ENCODE measurements at regions not wholly inside any gene's neighbourhood (a gene's known extent, or its start where the extent isn't known, plus 50 kb on each side); places are given as distances from the start of the nearest gene placed in this dataset.

DNA sequence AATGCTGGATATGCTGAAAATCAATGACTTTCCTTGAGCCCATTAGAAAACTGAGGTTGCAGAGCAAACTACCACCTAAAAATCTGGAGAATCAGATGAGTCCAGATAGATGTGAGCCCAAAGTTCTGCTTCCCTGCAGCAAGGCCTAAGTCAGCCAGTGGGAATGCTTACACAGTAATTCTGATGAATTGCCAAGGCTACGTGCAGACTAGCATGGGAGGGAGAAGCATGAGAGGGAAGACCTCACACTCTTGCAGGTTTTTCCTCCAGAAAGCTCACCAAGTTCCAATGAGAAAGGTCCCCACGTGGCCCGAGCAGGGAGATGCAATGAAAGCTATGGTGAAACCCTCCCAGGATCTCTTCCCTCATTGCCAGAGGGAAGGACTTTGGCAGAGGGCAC, 104.8 kb upstream of the SIRPA start:
- peak; percentile 36 for DNase-seq (ENCODE audit: low read depth)

DNA sequence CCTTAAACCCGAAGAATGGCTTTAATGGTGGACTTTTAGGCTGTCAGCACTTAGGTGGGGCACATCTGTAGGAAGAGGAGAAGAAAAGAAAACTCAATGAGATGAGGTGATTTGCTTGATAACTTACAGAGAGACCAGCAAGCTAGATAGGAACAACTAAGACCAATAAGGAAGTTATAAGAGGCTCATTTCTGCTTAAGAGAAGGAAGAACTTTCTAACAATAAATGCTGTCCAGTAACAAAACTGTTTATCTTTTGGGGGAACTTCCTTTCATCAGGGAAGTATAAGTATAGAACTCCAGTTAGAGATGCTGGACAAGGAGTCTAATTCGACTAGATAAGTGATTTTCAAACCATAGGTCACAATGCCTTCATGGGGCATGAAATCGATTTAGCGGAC, 107.2 kb upstream of the SIRPA start:
- DNase-seq (ENCODE audit: low read depth) = no peak

DNA sequence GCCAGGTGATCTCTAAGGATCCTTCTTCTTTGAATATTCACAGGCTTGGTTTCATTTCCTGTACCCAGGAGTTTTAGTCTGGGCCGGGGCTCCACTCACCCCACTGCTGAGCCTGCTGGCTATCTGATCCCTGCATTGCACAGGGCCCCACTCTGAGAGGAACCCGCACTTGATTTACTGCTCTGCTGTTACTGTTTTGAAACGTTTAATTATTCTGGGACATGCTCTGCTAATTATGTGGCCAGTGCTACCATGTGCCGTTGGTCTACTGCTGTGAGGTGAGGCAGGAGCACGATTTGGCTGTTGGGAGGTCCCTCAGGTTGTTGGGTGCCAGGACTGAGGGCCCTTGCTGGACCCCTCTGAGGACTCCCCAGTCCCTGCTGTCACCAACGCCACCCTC, 108.7 kb upstream of the SIRPA start:
- DNase-seq (ENCODE audit: low read depth) = no peak

DNA sequence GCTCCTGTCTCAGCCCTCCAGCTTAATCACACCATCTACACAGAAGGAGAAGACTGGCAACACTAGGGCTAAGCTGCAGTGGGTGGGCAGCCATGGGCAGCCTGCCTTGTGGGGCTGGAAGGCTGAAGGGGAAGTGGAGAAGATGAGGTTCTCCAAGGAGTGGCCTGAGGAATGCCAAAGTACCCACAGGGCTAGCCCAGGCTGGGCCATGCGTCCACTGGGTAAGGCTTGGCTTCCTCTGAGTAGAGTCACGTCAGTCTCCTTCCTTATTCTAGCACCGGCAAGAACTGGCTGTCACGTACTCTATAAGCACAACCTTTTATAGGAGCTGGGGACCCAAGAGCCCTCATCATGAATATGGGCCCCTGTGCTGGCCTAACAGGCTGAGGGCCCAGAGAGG, 110.6 kb upstream of the SIRPA start:
- DNase-seq (ENCODE audit: low read depth) = no peak

DNA sequence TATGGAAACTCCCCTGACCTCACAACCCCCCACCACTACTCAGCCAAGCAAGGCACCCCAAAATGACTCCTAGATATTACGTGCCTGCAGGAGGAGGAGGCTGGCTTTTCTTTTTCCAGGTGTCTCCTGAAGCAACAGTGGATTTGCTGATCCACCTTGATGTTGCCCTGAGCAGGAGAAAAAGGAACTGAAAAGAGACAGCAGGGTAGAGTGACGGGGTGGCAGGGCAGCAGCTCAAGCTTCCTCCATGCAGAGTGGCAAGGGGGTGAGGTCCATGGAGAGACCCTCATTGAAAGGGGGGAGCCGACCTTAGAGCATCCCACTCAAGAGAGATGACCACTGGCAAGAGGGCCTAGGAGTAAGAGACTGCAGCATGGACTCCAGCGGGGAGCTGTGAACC, 112.0 kb upstream of the SIRPA start:
- no peak for DNase-seq (ENCODE audit: low read depth)

DNA sequence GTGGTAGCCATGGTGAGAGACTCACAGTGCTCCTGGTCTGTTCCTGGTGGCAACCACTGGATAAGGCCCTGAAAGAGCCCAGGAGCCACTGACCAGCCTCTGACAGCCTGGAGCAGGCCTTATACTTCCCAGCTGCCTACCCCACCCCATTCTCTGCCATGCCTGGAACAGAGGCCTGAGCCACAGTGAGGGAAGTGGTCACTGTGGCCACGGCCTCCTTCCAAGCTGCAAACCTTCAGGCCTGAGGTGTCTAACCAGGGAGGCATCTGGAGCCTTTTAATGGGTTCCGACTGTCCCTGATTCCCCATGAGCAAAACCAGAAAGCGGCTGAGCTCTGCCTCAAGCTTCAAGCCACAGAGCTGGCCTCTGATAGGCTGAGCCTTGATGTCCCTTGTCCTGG, 113.0 kb upstream of the SIRPA start:
- no peak for DNase-seq (ENCODE audit: low read depth)

DNA sequence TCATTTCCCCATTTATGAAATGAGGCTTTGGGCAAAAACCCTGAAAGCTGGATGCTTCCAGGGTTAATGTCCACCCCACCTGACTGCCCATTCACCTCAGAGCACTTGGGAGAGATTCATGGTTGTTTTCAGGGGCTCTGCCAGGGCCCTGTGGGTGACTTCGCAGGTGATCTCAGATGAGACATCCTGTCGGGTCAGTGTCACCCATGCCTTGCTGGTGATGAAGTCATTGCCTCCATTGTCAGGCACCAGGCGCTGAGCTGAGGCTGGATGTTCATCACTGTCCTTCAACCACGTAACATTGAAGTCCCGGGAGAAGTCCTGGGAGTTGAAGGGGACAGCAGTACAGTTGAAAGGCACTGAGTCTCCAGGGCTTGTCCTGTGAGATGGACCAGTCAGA, 115.6 kb upstream of the SIRPA start:
- DNase-seq (ENCODE audit: low read depth) = no peak

DNA sequence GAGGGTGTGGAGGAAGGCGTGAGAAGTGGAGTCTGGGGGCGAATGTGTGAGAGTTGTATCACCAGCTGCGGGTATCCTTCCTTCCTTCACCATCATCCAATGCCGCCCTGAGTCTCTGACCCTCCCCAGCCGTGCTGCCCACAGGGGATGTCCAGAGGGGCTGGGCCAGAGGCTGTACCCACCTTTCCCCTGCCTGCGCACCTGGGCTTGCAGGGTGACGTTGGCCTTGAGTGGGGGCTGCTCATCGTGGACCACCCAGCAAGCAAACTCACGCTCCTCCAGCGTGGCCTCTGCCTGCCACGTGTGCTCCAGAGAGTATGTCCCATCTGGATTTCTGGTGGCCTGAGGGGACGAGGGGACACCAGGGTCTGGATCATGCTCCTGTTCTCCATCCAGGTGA, 116.9 kb upstream of the SIRPA start:
- no peak for DNase-seq (ENCODE audit: low read depth)

DNA sequence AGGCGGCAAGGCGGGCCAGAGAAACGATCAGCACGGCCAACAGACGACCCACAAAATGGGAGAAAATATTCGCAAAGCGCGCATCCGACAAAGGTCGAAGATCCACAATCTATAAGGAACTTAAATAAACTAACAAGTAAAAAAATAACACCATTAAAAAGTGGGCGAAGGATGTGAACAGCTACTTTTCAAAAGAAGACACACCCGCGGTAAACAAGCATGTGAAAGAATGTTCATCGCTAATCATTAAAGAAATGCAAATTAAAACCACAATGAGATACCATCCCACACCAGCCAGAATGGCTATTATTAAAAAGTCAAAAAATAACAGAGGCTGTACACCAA, 117.8 kb upstream of the SIRPA start:
- DNase-seq (ENCODE audit: low read depth) = no peak

DNA sequence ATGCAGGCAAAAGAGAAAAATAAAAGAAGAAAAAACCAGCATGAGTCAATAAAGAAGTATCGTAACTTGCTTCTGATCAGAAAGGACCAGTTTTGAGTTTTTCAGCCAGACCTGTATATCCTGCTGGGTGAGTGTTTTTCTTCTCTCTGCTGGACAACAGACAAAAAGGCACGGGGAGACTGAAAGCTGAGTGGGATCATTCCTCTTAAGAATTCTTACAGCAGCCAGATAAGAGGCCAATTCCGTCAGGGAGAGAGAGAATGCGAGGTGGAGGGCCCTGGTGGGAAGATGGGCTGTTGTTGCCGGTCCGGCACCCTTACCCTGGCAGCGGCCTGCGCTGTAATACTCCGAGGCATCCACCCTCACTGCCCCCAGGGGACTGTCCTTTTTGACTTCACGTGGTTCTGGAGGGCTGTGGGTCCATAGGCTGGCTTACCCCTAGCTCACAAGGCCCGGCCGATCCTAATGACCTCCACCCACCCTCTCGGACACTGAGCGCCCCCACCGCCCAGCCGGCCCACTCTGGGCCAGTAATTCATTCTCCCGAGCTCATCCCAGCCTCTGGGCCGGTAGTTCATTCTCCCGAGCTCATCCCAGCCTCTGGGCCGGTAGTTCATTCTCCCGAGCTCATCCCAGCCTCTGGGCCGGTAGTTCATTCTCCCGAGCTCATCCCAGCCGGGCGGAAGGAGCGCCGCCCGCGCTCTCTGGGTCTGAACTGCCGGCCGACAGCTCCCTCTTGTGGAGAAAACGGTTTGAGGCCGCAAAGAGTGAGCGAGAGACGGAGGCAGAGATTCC, 118.3 kb upstream of the SIRPA start:
- DNase-seq (ENCODE audit: low read depth) = peak; percentile 85

DNA sequence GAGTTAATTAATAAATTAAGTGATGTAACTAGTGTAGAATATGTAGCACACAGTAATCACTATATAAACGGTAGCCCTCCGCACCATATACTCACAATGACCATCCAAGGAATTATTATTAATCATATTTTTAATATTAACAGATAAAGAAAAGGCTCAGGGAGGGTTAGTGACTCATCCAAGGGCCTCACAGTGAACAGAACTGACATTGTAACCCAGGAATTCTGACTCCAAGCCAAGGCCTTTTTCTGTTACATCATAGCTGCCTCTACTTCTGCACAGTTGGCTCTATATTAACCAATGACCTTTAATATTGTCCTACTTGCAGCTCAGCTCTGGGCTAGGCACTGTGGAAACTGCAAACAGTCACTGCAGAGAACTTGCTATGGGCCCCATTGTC, 117.5 kb upstream of the SIRPG start:
- peak; percentile 55 for DNase-seq (ENCODE audit: low read depth)

DNA sequence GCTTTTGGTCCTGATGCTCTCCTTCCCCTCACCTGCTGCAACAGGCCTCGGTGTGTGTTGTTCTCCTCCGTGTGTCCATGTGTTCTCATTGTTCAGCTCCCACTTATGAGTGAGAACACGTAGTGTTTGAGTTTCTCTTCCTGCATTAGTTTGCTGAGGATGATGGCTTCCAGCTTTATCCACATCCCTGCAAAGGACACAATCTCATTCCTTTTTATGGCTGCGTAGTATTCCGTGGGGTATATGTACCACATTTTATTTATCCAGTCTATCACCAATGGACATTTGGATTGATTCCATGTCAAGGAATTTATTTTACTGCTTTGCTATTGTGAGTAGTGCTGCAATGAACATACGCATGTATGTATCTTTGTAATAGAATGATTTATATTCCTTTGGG, 116.9 kb upstream of the SIRPG start:
- no peak for DNase-seq (ENCODE audit: low read depth)

DNA sequence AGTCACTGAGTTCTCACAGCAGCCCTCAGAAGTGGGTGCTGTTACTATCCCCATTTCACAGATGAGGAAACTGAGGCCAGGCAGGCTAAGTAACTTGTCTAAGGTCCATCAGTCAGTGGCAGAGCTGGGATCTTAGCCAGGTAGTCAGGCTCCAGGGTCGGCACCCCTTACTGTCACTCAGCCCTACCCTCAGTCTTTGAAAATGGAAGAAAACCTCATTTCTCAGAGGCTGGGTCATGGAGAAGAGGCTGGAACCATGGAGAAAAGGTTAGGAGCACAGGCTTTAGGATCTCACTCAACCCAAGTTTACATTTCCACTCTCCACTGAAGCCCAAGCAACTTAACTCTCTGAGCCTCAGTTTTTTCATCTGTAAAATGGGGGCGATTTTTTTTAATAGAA, 116.2 kb upstream of the SIRPG start:
- DNase-seq (ENCODE audit: low read depth) = no peak

DNA sequence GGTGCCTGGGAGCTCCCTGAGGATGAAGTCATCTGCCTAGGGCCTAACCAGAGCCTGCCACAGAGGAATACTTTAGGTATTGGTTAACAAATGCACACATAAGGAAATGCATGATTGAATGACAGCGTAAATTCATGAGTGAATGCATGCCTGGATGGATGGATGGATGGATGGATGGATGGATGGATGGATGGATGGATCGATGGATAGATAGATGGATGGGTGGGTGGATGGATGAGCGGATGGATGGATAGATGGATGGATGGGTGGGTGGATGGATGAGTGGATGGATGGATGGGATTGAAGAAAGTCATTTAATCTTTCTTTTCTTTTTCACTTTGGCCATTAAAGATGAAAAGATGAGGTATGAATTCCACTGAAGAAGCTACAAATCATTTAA, 111.9 kb upstream of the SIRPG start:
- DNase-seq (ENCODE audit: low read depth) = no peak

DNA sequence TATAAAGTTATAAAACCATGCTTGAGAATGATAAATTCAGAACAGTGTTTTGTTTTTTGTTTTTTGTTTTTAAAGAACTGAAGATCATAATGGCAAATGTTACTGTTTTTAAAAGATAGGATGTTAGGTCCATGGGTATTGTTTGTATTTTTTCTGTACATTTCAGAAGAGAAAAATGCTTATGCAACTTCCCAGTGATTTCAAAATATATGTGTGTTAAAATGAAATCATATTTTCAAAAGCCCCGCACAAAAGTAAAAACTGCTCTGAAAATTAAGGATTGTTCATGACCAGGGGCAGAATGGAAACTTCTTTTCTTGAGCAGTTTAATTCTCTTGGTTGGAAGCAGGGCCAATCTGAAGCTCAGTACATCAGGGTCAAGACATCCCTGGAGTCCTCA, 109.2 kb upstream of the SIRPG start:
- no peak for DNase-seq (ENCODE audit: low read depth)

DNA sequence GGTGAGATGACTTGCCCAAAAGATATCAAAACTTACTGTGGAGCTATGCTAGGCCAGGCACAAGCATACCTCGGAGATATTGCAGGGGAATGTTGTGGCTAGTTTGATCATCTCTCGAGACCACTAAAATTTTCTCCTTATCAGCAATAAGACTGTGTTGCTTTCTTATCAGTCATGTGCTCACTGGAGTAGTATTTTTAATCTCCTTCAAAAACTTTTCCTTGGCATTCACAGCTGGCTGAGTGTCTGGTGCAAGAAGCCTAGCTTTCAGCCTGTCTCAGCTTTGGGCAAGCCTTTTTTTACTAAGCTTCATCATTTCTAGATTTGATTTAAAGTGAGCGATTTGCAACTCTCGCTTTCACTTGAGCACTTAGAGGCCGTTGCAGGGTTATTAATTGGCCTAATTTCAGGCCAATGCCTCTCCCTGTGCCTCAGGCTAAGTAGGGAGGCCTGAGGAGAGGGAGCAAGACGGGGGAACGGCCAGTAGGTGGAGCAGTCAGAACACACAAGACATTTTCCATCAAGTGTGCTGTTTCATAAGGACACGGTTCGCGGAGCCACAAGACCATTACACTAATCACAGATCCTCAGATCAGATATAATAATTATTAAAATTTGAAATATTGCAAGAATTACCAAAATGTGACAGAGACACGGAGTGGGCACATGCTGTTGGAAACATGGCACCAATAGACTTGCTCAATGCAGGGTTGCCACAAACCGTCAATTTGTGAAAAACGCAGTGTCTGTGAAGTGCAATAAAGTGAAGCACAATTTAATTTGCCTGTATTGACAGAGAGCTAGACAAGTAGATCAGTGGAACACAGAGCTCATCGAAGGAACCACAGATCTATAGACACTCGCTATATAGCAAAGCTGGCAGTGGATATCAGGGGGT, 106.8 kb upstream of the SIRPG start:
- peak; percentile 82 for DNase-seq (ENCODE audit: low read depth)

DNA sequence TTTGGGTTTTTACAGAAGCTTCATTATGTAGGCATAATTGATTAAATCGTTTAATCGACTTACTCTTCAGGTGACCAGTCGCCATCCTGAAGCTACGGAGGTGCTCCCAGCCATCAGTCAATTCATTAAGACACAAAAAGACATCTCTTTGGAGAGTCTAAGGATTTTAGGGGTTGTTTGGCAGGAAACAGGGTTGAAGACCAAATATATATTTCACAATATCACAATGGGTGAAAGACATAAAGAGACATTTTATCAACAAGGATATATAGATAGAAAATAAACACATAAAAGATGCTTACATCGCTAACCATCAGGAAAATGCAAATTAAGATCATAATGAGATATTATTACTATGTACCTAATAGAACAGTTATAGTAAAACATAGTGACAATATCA, 104.0 kb upstream of the SIRPG start:
- DNase-seq (ENCODE audit: low read depth) = no peak

DNA sequence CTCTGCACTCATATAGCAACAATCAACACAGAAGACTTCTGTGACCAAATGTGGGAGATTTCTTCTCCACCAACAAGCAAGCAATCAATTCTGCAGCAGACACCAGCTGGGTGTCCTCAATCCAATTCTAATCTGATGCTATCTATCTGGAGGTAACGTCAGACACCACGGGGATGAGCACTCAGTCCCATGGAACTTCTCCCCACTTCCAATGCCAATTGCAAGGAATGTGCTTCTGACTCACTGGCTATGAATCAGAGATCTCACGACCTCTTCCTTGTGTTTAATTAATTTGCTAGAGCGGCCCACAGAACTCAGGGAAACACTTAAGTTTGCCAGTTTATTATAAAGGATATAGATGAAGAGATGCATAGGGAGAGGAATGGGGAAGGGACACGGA, 103.5 kb upstream of the SIRPG start:
- peak; percentile 93 for DNase-seq (ENCODE audit: low read depth)

DNA sequence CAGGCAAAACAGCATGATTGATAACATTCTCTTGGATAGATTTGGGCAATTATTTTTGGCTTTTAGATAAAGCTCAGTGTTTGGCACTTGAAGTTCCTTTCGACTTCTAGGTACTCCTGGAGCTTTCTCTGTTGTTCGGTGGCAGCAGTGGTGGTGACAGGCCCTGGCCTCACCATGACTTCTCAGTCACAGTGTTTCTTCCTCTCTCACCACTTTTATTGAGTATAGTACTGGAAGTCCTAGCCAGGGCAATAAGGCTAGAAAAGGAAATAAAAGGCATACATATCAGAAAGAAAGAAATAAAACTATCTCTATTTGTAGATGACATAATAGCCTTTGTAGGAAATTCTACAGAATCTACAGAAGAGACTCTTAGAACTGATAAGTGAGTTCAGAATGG, 101.2 kb upstream of the SIRPG start:
- DNase-seq (ENCODE audit: low read depth) = no peak

DNA sequence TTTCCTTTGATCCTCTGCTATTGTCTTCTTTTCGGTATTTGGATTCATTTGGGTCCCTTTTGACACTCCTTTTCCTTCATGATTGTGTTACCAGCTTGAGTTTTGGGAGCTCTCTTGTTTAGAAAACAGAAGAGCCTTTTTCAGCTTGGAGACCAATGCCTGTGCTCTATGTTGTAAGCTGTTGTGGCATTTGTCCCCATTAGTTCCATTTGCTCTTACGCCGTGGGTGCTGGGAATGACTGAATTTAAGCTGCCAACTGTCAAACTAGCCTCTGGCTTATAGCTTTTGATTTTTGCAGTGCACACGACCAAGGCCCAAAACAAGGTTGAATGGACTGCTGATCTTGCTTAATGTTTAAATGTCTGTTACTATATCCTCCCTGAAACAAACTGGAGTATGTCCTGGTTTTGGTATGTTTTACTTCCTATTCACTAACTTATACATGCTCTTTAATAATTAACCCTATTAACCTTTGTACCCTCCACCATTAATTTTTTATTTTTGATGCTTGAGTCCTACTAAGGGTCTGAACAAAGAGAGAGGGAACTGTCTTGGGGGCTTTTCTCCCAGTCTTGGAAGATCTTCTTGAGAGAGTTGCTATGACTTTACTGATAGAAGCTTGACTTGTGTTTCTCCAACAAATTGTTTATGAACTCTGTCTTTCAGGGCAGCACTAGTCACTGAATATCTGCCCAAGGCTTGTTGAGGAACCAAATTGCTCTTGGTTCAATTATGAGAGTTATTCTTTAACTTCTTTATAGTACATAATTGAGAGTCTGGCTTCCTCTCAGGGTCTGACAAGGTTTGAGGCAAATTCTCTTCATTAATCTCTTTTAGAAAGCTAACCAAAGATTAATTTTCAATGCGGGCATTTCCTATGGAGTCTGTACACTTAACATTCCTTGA, 100.3 kb upstream of the SIRPG start:
- no peak for DNase-seq (ENCODE audit: low read depth)

DNA sequence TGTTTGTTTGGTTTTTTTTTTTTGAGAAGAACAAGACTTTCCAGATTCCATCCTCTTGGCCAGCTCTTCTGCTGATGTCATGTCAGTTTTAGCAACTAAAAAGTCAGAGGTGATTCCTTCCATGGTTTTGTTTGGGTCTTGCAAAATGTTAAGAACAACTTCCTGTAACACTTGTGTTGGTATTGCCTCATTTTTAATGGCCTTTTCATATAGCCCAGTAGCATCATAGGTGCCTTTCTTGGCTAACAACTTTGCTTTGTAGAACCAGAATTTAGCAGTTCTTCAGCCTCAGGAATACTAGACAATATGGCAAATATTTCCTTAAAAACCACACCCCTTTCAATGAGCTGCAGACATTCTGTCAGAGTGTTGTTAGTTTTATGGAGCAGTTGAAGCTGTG, 99.5 kb upstream of the SIRPG start:
- DNase-seq (ENCODE audit: low read depth) = no peak

DNA sequence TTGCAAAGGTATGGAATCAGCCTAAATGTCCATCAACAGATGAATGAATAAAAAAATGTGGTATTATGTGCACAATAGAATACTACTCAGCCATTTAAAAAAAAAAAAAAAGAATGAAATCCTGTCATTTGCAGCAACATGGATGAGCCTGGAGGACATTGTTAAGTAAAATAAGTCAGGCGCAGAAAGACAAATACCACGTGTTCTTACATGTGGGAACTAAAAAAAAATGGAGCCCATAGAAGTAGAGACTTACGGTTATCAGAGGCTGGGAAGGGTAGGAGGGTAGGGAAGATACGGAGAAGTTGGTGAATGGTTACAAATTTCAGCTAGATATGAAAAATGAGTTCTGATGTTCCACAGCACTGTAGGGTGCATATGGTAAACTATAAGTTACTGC, 97.2 kb upstream of the SIRPG start:
- no peak for DNase-seq (ENCODE audit: low read depth)

DNA sequence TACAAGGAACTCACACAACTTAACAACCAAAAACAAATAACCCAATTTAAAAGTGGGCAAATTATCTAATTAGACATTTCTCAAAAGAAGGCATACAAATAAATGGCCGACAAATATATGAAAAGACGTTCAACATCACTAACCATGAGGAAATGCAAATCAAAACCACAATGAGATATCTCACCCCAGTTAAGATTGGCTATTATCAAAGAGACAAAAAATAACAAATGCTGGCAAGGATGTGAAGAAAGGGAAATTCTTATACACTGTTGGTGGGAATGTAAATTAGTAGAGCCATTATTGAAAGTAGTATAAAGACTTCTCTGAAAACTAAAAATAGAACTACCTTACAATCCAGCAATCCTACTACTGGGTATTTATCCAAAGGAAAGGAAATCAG, 96.7 kb upstream of the SIRPG start:
- DNase-seq (ENCODE audit: low read depth) = no peak
